ENCODE measurements at regions not wholly inside any gene's neighbourhood (a gene's known extent, or its start where the extent isn't known, plus 50 kb on each side); places are given as distances from the start of the nearest gene placed in this dataset.

GRCh38 chr7:12805957-12806356 lies 118.5 kb downstream of the ARL4A start:
- Mint-ChIP-seq H3K27ac (no peak overlapping the region), H3K4me1 (no peaks in the 10 kb centered on the region), H3K27me3 (no peaks in the 10 kb centered on the region), H3K9me3 (ENCODE audit: insufficient read depth) (no peaks in the 10 kb centered on the region), H3K4me3 (no peak overlapping the region)
- ATAC-seq (ENCODE audit: low read depth) = no peak
- Histone ChIP-seq H4K20me1 (ENCODE audit: control insufficient read depth, insufficient read depth, low read length, poor library complexity, severe bottlenecking) (no peaks in the 10 kb centered on the region), H3K27ac (ENCODE audit: low read length in 2 of 2) (no peak overlapping the region), H3K9ac (ENCODE audit: low read length) (no peak overlapping the region), H3K4me3 (ENCODE audit: control extremely low read depth in 1 of 5, extremely low read depth in 1 of 5, insufficient read depth in 1 of 5, low read depth in 2 of 5, low read length in 4 of 5) (no peak overlapping the region), H3K36me3 (replicated peaks in 1 of 2; ENCODE audit: control extremely low read depth in 1 of 2, control insufficient read depth in 1 of 2, extremely low read depth in 1 of 2, insufficient read depth in 2 of 2, low read length in 1 of 2) (no peaks in the 10 kb centered on the region), H3K79me2 (ENCODE audit: control insufficient read depth, insufficient read depth, low read length) (no peaks in the 10 kb centered on the region), H3K9me3 (ENCODE audit: control extremely low read depth in 1 of 3, control insufficient read depth in 2 of 3, insufficient read depth in 1 of 3, low read length in 2 of 3) (no peaks in the 10 kb centered on the region), H3K4me1 (ENCODE audit: control insufficient read depth in 2 of 2, insufficient read depth in 2 of 2, low read length in 2 of 2) (no peaks in the 10 kb centered on the region), H3K27me3 (replicated peaks in 1 of 4; ENCODE audit: control extremely low read depth in 1 of 4, control insufficient read depth in 3 of 4, insufficient read depth in 4 of 4, low read length in 3 of 4) (no peaks in the 10 kb centered on the region), H3K4me2 (replicated peaks; ENCODE audit: low read depth, low read length, poor library complexity, severe bottlenecking) (no peak overlapping the region), H2AFZ (ENCODE audit: insufficient read depth, low read depth, low read length, poor library complexity, severe bottlenecking) (no peak overlapping the region)
- ChIA-PET POLR2A (no interaction called here), CTCF (no interaction called here)
- DNase-seq = no peak
- intact Hi-C loops (cut with micrococcal nuclease) = no loop called here
- TF ChIP-seq, protein P1, sequence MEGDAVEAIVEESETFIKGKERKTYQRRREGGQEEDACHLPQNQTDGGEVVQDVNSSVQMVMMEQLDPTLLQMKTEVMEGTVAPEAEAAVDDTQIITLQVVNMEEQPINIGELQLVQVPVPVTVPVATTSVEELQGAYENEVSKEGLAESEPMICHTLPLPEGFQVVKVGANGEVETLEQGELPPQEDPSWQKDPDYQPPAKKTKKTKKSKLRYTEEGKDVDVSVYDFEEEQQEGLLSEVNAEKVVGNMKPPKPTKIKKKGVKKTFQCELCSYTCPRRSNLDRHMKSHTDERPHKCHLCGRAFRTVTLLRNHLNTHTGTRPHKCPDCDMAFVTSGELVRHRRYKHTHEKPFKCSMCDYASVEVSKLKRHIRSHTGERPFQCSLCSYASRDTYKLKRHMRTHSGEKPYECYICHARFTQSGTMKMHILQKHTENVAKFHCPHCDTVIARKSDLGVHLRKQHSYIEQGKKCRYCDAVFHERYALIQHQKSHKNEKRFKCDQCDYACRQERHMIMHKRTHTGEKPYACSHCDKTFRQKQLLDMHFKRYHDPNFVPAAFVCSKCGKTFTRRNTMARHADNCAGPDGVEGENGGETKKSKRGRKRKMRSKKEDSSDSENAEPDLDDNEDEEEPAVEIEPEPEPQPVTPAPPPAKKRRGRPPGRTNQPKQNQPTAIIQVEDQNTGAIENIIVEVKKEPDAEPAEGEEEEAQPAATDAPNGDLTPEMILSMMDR (IDR thresholded peaks at IDR 0.05) = no peak
- no peak for TF ChIP-seq EZH2 (IDR thresholded peaks at IDR 0.05; ENCODE audit: borderline replicate concordance, insufficient read depth, low read depth, low read length, poor library complexity, severe bottlenecking)
- WGBS (ENCODE audit: insufficient coverage) = no CpG with 5 or more reads among the region's 7 CpGs

- Histone ChIP-seq H3K4me3 (ENCODE audit: control extremely low read depth in 1 of 5, extremely low read depth in 1 of 5, insufficient read depth in 1 of 5, low read depth in 2 of 5, low read length in 4 of 5) (no peak overlapping the region), H3K9ac (ENCODE audit: low read length) (no peak overlapping the region), H3K27ac (ENCODE audit: low read length in 2 of 2) (no peak overlapping the region), H2AFZ (ENCODE audit: insufficient read depth, low read depth, low read length, poor library complexity, severe bottlenecking) (no peak overlapping the region), H3K9me3 (ENCODE audit: control extremely low read depth in 1 of 3, control insufficient read depth in 2 of 3, insufficient read depth in 1 of 3, low read length in 2 of 3) (peaks cover 0 to 3% (median 0%) of the 10 kb centered on the region in 3 donors), H3K36me3 (replicated peaks in 1 of 2; ENCODE audit: control extremely low read depth in 1 of 2, control insufficient read depth in 1 of 2, extremely low read depth in 1 of 2, insufficient read depth in 2 of 2, low read length in 1 of 2) (no peaks in the 10 kb centered on the region), H3K79me2 (ENCODE audit: control insufficient read depth, insufficient read depth, low read length) (no peaks in the 10 kb centered on the region), H3K4me2 (replicated peaks; ENCODE audit: low read depth, low read length, poor library complexity, severe bottlenecking) (no peak overlapping the region), H3K4me1 (ENCODE audit: control insufficient read depth in 2 of 2, insufficient read depth in 2 of 2, low read length in 2 of 2) (no peaks in the 10 kb centered on the region), H3K27me3 (replicated peaks in 1 of 4; ENCODE audit: control extremely low read depth in 1 of 4, control insufficient read depth in 3 of 4, insufficient read depth in 4 of 4, low read length in 3 of 4) (no peaks in the 10 kb centered on the region), H4K20me1 (ENCODE audit: control insufficient read depth, insufficient read depth, low read length, poor library complexity, severe bottlenecking) (no peaks in the 10 kb centered on the region)
- DNase-seq (no peak), ATAC-seq (ENCODE audit: low read depth) (no peak)
- no peak for TF ChIP-seq EZH2 (IDR thresholded peaks at IDR 0.05; ENCODE audit: borderline replicate concordance, insufficient read depth, low read depth, low read length, poor library complexity, severe bottlenecking)
- TF ChIP-seq, protein P1 (IDR thresholded peaks at IDR 0.05) = no peak
- WGBS (ENCODE audit: insufficient coverage) = 100% methylated on average over 1 of the region's 5 CpGs
- intact Hi-C loops (cut with micrococcal nuclease) = no loop called here
- Mint-ChIP-seq H3K4me1 (no peaks in the 10 kb centered on the region), H3K4me3 (no peak overlapping the region), H3K9me3 (ENCODE audit: insufficient read depth) (no peaks in the 10 kb centered on the region), H3K27ac (no peak overlapping the region), H3K27me3 (no peaks in the 10 kb centered on the region)
- POLR2A ChIA-PET = no interaction called here
- CTCF ChIA-PET = no interaction called here
Observed at GRCh38 chr7:12809476-12809875, 122.0 kb downstream of the ARL4A start.
